H1 (cell line): ENCODE measurements at regions not wholly inside any gene's neighbourhood (a gene's known extent, or its start where the extent isn't known, plus 50 kb on each side); places are given as distances from the start of the nearest gene placed in this dataset.

Experiments
- ATF2 ChIP-seq: IDR thresholded peaks from 2 replicates; pipeline ENCODE4 v1.6.1; 2012; ENCODE audit warnings: low read length, inconsistent platforms
- CHD2 ChIP-seq: IDR thresholded peaks from 2 replicates; pipeline ENCODE4 v1.6.1; 2012; ENCODE audit warnings: low read length, improper control_type of control experiment
- CREB1 ChIP-seq: IDR thresholded peaks from 2 replicates; pipeline ENCODE4 v1.6.1; 2012; ENCODE audit warnings: inconsistent platforms
- CTCF ChIP-seq, 3 experiments: IDR thresholded peaks; 1 replicate in 2 of 3; 2 replicates in 1 of 3; pipeline versions ENCODE4 v1.5.1 to v1.6.1; 2011; ENCODE audit warnings: low read length in 3 of 3, mild to moderate bottlenecking in 3 of 3, inconsistent platforms in 2 of 3, low read depth in 1 of 3, moderate library complexity in 1 of 3; ENCODE audit not compliant: insufficient read depth in 1 of 3; ENCODE audit errors: control extremely low read depth in 1 of 3
- EZH2 ChIP-seq: fragments of 200-600 bp; sonication (generic); IDR thresholded peaks from 2 replicates; pipeline ENCODE4 v1.7.1; 2012; ENCODE audit warnings: low read depth, mild to moderate bottlenecking, moderate library complexity, low read length, inconsistent platforms; ENCODE audit not compliant: severe bottlenecking
- HDAC2 ChIP-seq, 2 experiments: fragments of 300-600 bp in 1 of 2; sonication (generic) in 1 of 2; IDR thresholded peaks; 2 replicates each; pipeline ENCODE4 v1.6.1; 2011 to 2012; ENCODE audit warnings: low read depth in 2 of 2, low read length in 2 of 2, mild to moderate bottlenecking in 2 of 2, moderate library complexity in 2 of 2, borderline replicate concordance in 1 of 2, inconsistent platforms in 1 of 2
- JUN ChIP-seq: IDR thresholded peaks from 2 replicates; pipeline ENCODE4 v1.6.1; 2011; ENCODE audit warnings: low read depth, mild to moderate bottlenecking, improper control_type of control experiment, low read length
- POLR2A ChIP-seq, 2 experiments: IDR thresholded peaks; 1 replicate in 1 of 2; 2 replicates in 1 of 2; pipeline ENCODE4 v1.6.1; 2011; ENCODE audit warnings: low read depth in 2 of 2, low read length in 2 of 2, mild to moderate bottlenecking in 2 of 2; ENCODE audit errors: control extremely low read depth in 1 of 2
- TEAD4 ChIP-seq: IDR thresholded peaks from 2 replicates; pipeline ENCODE4 v1.6.1; 2012; ENCODE audit warnings: low read depth, low read length, inconsistent platforms, mixed read lengths
- ZNF274 ChIP-seq: IDR thresholded peaks from 2 replicates; pipeline ENCODE4 v1.7.0; 2012; ENCODE audit warnings: low read length, borderline replicate concordance; ENCODE audit errors: extremely low read depth

- TF ChIP-seq CTCF (IDR thresholded peaks at IDR 0.05; ENCODE audit: control extremely low read depth in 1 of 3, insufficient read depth in 1 of 3, low read depth in 1 of 3, low read length in 3 of 3) (no peak), POLR2A (IDR thresholded peaks at IDR 0.05; ENCODE audit: control extremely low read depth in 1 of 2, low read depth in 2 of 2, low read length in 2 of 2) (no peak), ATF2 (no peak), ZNF274 (no peak), CREB1 (no peak), TEAD4 (no peak), CHD2 (no peak), JUN (no peak), HDAC2 (IDR thresholded peaks at IDR 0.05; ENCODE audit: borderline replicate concordance in 1 of 2, low read depth in 2 of 2, low read length in 2 of 2) (no peak), EZH2 (no peak)
Measured at GRCh38 chr13:37277435-37278144, 172.1 kb upstream of the CSNK1A1L start.
